ENCODE measurements at regions not wholly inside any gene's neighbourhood (a gene's known extent, or its start where the extent isn't known, plus 50 kb on each side); places are given as distances from the start of the nearest gene placed in this dataset.

DNA sequence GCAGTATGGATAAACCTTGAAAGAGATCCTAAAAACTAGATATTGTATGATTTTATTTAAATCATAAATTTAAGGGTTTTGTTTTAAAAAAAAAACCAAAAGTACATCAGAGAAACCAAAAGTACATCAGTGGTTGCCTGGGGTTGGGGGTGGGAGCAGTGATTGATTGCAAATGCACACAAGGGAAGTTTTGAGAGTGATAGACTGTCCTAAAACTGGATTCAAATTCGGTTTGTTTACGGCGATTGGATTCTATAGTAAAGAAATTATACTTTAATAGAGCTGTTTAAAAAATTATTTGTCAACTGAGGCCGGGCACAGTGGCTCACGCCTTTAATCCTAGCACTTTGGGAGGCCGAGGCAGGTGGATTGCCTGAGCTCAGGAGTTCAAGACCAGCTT, 179.8 kb downstream of the METTL4 start:
- TF ChIP-seq, protein P1, sequence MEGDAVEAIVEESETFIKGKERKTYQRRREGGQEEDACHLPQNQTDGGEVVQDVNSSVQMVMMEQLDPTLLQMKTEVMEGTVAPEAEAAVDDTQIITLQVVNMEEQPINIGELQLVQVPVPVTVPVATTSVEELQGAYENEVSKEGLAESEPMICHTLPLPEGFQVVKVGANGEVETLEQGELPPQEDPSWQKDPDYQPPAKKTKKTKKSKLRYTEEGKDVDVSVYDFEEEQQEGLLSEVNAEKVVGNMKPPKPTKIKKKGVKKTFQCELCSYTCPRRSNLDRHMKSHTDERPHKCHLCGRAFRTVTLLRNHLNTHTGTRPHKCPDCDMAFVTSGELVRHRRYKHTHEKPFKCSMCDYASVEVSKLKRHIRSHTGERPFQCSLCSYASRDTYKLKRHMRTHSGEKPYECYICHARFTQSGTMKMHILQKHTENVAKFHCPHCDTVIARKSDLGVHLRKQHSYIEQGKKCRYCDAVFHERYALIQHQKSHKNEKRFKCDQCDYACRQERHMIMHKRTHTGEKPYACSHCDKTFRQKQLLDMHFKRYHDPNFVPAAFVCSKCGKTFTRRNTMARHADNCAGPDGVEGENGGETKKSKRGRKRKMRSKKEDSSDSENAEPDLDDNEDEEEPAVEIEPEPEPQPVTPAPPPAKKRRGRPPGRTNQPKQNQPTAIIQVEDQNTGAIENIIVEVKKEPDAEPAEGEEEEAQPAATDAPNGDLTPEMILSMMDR (IDR thresholded peaks at IDR 0.05; ENCODE audit: control insufficient read depth, insufficient read depth, low read depth, low read length, missing control alignments): no peak
- DNase-seq (ENCODE audit: low read depth): no peak
- H3K4me3 ChIP-seq (ENCODE audit: control insufficient read depth, low read depth, low read length): no peak overlapping the region

DNA sequence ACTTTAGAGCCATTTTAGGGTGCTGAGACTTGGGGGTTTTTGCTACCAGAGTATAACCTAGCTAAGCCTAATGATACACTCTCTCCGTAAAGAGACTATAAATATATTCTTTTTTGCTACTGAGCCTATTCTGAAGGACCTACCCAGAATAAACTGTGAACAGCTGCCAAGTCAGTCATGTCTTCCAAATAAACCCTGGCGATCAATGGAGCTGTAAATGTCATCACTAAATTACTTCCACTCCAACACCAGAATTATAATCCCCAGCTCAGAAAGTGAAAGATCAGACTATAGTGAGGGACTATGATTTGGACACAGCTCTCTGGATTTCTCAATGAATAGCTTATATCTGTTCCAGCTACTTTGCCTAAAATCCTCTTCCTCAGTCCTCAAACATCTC, 178.9 kb downstream of the METTL4 start:
- no peak overlapping the region for H3K4me3 ChIP-seq (ENCODE audit: control insufficient read depth, low read depth, low read length)
- no peak for DNase-seq (ENCODE audit: low read depth)
- TF ChIP-seq, protein P1 (IDR thresholded peaks at IDR 0.05; ENCODE audit: control insufficient read depth, insufficient read depth, low read depth, low read length, missing control alignments): no peak

DNA sequence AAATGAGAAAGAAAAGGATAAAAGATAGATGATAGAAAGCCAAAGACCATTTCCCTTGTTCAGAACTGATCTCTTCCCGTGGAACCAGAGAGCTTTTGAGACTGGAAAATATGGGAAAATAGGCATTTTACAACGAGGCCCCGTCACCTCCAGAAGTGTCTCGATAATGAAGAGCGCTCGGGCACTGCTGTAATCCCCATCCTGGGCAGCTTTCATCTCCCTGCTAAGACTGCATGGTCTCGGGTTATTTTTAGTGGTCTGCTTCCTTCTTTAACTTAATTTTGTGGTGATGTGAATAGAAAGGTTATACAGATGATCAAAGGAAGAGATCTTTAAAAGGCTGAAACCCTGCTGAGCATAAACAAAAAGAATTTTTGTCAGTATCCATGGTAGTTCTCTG, 176.6 kb downstream of the METTL4 start:
- no peak overlapping the region for H3K4me3 ChIP-seq (ENCODE audit: control insufficient read depth, low read depth, low read length)
- TF ChIP-seq, protein P1 (IDR thresholded peaks at IDR 0.05; ENCODE audit: control insufficient read depth, insufficient read depth, low read depth, low read length, missing control alignments): no peak
- no peak for DNase-seq (ENCODE audit: low read depth)

DNA sequence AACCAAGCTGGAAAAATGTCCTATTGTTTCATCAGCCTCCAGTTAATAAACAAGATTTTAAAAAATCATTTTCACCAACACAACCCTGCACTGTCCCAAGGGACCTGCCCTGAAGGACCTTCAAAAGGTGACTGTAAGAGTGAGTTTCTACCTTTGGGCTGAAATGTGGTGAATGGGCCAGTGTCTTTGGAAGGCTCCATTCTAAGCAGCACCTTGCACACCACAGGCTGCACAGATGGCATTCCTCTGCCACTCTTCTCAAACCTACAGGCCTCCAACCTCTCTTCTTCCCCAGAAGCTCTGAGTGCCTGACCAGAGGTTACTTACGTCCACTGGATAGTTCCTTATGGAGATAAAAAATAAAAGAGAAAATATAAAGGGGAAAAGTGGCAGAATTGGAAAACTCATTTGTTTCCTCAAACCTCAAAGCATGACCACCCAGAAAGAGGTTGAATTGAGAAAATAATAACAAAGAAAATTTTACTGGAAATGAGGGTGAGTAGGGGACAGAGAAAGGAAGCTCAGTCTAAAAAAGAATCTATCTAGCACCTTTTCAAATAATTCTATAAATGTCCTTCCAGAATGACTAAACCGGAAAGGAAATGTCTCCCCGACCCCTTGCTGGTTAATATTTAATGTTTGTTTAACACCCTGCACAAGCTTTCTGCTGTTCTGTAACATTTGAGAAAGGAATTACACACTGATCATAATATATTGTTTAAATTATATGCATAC, 175.7 kb downstream of the METTL4 start:
- no peak overlapping the region for H3K4me3 ChIP-seq (ENCODE audit: control insufficient read depth, low read depth, low read length)
- DNase-seq (ENCODE audit: low read depth): no peak
- TF ChIP-seq, protein P1 (IDR thresholded peaks at IDR 0.05; ENCODE audit: control insufficient read depth, insufficient read depth, low read depth, low read length, missing control alignments): no peak

DNA sequence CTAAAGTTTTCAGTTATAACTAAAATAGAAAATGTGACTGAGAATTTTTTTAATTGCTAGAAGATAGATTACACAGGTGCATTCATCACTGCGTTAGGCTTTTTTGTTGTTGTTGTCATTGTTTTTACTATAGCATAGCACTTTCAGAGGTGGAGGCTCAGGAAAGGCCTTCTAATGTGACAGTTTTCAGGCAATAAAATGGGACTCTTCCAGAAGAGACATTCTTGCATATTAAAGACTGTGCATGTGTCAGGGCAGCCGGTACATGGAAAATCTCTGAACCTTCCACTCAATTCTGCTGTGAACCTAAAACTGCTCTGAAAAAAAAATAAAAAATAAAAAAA, 175.2 kb downstream of the METTL4 start:
- TF ChIP-seq, protein P1 (IDR thresholded peaks at IDR 0.05; ENCODE audit: control insufficient read depth, insufficient read depth, low read depth, low read length, missing control alignments): no peak
- H3K4me3 ChIP-seq (ENCODE audit: control insufficient read depth, low read depth, low read length): no peak overlapping the region
- no peak for DNase-seq (ENCODE audit: low read depth)

DNA sequence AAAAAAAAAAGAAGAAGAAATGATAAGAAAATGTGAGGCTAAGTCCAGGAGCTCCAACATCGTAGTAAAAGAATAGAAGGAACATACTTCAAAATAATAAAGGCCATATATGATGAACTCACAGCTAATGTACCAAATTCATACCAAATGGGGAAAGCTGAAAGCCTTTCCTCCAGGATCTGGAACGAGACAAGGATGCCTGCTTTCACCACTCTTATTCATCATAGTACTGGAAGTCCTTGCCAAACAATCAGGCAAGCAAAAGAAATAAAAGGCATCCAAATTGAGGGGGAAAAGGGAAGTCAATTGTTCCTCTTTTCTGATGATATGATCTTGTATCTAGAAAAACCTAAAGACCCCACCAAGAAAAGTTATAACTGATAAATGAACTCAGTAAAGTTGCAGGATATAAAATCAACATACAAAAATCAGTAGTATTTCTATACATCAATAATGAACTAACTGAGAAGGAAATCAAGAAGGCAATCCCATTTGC, 170.6 kb downstream of the METTL4 start:
- TF ChIP-seq, protein P1 (IDR thresholded peaks at IDR 0.05; ENCODE audit: control insufficient read depth, insufficient read depth, low read depth, low read length, missing control alignments): no peak
- no peak overlapping the region for H3K4me3 ChIP-seq (ENCODE audit: control insufficient read depth, low read depth, low read length)
- DNase-seq (ENCODE audit: low read depth): no peak

All from AG09309 (cell line).